ENCODE measurements at regions not wholly inside any gene's neighbourhood (a gene's known extent, or its start where the extent isn't known, plus 50 kb on each side); places are given as distances from the start of the nearest gene placed in this dataset.

DNA sequence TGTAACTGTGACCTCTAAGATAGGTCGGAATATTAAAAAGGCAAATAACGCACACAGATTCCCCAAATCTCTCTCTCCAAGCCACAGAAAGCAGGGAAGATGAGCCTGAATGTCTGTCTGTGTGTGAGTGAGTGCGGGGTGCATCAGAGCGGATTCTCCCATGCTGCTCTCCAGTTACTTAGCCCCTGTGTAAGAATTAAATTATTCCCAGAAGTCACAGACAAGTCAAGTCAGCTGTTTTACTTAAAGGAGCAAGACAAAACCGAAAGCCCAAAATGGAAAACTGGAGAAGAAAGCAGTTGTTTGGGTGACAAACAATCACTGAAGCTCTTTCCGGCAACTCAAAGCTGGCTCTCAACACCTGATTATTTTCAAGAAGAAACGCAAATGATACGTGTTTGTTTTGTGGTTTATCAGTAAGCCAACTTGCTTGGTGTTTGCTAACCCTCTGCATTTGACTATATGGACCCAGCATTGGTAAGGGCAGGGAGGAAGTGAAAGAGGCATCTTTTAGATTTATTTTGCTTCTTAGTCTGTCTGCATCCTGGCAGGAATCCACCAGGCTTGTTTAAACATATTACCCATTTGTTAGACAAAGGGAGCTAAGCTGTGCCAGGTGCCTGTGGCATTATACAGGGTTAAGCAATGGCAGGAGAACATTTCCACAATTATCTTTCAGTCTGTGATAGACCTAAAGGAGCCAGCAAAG, 121.5 kb upstream of the CREB1 start:
- H3K27me3 Mint-ChIP-seq = no peaks in the 10 kb centered on the region

DNA sequence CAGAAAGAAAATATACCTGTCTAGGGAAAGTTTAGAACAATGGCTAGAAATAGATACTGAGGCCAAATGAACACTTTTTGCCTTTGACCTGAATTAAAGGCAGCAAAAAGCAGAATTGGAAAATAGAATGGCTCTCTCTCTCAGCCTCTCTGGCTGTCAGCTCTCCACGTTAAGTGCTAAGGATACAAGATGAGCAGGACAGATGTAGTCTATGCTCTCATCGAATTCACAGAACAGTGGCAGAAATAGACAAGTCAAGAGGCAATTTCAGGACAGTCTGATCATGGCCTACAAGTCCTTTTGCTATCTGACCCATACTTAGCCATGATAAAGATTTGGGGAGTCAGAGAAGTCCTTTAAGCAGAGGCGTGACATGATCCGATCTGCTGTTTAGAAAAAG, 120.2 kb upstream of the CREB1 start:
- Mint-ChIP-seq H3K4me1 (peaks cover 0 to 2% of the 10 kb centered on the region in 2 donors), H3K27ac (peak overlapping the region; percentile 34), H3K4me3 (no peak overlapping the region), H3K36me3 (peaks cover 0 to 4% of the 10 kb centered on the region in 2 donors), H3K9me3 (no peaks in the 10 kb centered on the region), H3K27me3 (no peaks in the 10 kb centered on the region)
- ATAC-seq (replicated peaks) (no peak), DNase-seq (no peak)

More for the DNA sequence above, 121.5 kb upstream of the CREB1 start:
- Mint-ChIP-seq H3K9me3 (no peaks in the 10 kb centered on the region), H3K36me3 (peaks cover 0 to 4% of the 10 kb centered on the region in 2 donors), H3K4me3 (no peak overlapping the region), H3K4me1 (peaks cover 0 to 2% of the 10 kb centered on the region in 2 donors), H3K27ac (no peak overlapping the region)
- DNase-seq (no peak), ATAC-seq (replicated peaks) (peak; percentile 68 to 78)

DNA sequence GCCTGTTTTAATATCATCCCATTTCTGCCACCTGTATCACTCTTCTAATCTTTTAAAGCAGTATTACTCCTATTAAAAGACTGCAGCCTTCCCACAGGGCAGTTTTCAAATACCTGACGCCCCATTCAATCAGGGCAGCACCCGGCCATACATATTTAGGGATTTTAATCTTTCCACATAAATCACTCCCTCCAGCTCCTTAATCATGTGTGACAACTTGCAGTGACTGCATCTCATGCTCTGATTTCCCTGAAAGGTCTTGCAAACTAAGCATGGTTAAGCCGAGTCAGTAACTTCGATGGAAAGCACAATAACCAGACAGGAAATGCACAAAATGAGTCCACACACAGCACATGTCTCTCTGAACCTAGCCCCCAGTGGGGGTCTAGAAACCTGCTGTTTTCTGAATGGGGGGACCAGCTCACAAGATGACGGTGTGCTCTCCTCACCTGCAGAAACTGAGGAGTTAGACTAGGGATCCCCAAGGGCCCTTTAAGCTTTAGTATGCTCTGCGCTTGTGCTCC, 116.9 kb upstream of the CREB1 start:
- peaks cover 0 to 1% of the 10 kb centered on the region in 2 donors for H3K9me3 Mint-ChIP-seq
- no peak for DNase-seq
- peaks cover 0 to 2% of the 10 kb centered on the region in 2 donors for H3K4me1 Mint-ChIP-seq
- no peaks in the 10 kb centered on the region for H3K36me3 Mint-ChIP-seq
- no peak overlapping the region for H3K27ac Mint-ChIP-seq
- H3K4me3 Mint-ChIP-seq = no peak overlapping the region
- no peaks in the 10 kb centered on the region for H3K27me3 Mint-ChIP-seq
- no peak for ATAC-seq (replicated peaks)

DNA sequence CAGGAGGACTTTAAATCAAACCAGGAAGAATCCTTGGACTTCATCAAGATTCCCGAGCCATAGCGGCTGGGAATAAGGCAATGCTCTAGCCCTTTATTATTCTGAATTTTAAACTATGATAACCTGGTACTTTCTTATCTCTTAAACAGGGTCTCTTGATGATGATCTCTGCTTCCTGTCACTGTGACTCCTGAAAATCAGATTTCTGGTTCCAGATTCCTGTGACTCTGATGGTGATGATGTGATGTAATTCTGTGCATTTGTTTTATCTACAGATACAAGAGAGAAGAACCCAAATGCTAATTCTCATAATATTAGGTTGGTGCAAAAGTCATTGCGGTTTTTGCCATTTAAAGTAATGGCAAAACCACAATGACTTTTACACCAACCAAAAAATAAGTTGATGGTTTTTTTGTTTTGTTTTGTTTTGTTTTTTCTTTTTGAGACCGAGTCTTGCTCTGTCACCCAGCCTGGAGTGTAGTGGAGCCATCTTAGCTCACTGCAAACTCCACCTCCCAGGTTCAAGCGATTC, 116.3 kb upstream of the CREB1 start:
- no peak for ATAC-seq (replicated peaks)
- Mint-ChIP-seq H3K9me3 (peaks cover 0 to 1% of the 10 kb centered on the region in 2 donors), H3K27ac (no peak overlapping the region), H3K4me3 (no peak overlapping the region), H3K36me3 (no peaks in the 10 kb centered on the region), H3K27me3 (no peaks in the 10 kb centered on the region), H3K4me1 (peaks cover 0 to 2% of the 10 kb centered on the region in 2 donors)
- DNase-seq = no peak

DNA sequence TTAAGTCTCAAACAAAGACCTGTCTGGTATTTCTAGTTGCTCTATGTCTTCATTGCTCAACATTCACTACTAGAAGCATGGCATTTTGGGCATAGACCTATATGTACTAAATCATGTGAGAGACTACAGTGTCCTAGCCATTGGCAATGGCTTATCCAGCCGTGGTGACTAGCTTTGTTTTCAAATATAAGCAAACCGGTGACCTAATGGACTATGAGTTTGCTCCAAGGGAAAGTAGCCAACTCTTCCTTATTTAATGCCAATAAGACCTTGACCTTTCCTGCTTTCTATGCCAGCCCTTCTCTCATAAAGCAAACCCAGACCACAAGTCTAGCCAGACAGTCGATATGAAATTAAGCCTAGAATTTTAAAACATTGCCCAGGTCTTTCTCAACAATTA, 113.7 kb upstream of the CREB1 start:
- ATAC-seq (replicated peaks) (no peak), DNase-seq (no peak)
- Mint-ChIP-seq H3K9me3 (peaks cover 0 to 1% of the 10 kb centered on the region in 2 donors), H3K4me3 (no peak overlapping the region), H3K4me1 (no peaks in the 10 kb centered on the region), H3K36me3 (peaks cover 0 to 2% of the 10 kb centered on the region in 2 donors), H3K27me3 (no peaks in the 10 kb centered on the region), H3K27ac (no peak overlapping the region)

DNA sequence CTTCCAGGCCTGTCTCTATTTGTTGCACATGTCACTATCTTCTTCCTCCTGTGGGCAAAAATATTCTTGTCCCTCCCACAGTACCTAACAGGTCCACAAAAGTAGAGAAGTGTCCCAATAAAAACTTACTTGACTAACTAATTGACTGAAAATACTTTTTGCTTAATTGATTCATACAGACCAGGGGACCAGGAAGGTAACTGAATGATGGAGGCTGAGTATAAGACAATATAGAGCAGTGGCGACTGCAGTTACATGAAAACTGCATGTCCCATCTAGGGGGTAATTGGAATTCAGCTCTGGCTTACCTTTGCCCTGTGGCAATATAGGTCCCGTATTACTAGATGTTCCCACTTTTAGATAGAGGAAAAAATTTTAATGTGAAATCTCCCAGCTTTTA, 112.9 kb upstream of the CREB1 start:
- ATAC-seq (replicated peaks) (no peak), DNase-seq (no peak)
- no peaks in the 10 kb centered on the region for H3K4me1 Mint-ChIP-seq
- no peak overlapping the region for H3K4me3 Mint-ChIP-seq
- H3K9me3 Mint-ChIP-seq = peaks cover 0 to 1% of the 10 kb centered on the region in 2 donors
- peaks cover 0 to 3% of the 10 kb centered on the region in 2 donors for H3K27me3 Mint-ChIP-seq
- peaks cover 2 to 3% of the 10 kb centered on the region in 2 donors for H3K36me3 Mint-ChIP-seq
- H3K27ac Mint-ChIP-seq = no peak overlapping the region

DNA sequence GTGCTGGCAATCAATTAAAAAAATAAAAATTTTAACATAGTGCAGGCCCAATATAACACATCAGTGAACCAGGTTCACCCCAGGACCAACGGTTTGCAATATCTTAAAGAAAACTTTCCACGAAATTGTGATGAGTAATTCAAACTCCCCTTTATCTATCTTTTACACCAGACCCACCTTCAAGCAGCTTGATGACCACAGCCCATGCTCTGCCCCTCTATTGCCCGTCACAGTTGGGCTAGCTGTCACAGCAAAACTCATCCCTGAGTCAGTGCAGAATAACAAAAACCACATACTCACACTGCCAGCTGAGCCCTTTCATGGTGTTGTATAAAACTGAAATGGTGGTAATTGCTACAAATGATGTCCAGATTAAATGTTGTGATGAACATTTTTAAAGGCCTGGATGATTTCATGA, 112.5 kb upstream of the CREB1 start:
- no peak overlapping the region for H3K4me3 Mint-ChIP-seq
- no peaks in the 10 kb centered on the region for H3K4me1 Mint-ChIP-seq
- H3K27ac Mint-ChIP-seq = no peak overlapping the region
- peaks cover 2 to 5% of the 10 kb centered on the region in 2 donors for H3K36me3 Mint-ChIP-seq
- H3K27me3 Mint-ChIP-seq = peaks cover 0 to 4% of the 10 kb centered on the region in 2 donors
- DNase-seq (no peak), ATAC-seq (replicated peaks) (no peak)
- H3K9me3 Mint-ChIP-seq = peaks cover 0 to 1% of the 10 kb centered on the region in 2 donors

DNA sequence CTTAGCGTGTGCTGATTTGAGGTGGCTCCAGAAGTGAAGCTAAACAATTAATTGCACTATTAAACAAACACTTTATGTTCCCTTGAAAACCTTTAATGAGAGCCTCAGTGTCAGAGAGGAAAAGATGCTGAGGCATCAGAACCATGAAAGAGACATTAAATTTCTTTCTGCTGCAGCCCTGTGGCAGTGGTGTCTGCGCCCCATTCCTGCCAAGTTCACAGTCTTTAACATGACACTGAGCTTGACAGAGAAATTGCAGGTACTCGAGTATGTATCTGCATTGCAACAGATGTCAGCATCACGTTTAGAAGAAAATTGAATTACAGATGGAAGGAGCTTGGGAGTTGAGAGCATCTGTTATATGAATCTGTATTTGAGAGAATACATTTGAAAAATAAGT, 111.3 kb upstream of the CREB1 start:
- no peak for DNase-seq
- no peak overlapping the region for H3K27ac Mint-ChIP-seq
- H3K9me3 Mint-ChIP-seq = peaks cover 4% of the 10 kb centered on the region in 2 donors
- H3K4me3 Mint-ChIP-seq = no peak overlapping the region
- peaks cover 0 to 4% of the 10 kb centered on the region in 2 donors for H3K27me3 Mint-ChIP-seq
- peaks cover 2 to 10% of the 10 kb centered on the region in 2 donors for H3K36me3 Mint-ChIP-seq
- H3K4me1 Mint-ChIP-seq = peaks cover 3 to 6% of the 10 kb centered on the region in 2 donors
- no peak for ATAC-seq (replicated peaks)

DNA sequence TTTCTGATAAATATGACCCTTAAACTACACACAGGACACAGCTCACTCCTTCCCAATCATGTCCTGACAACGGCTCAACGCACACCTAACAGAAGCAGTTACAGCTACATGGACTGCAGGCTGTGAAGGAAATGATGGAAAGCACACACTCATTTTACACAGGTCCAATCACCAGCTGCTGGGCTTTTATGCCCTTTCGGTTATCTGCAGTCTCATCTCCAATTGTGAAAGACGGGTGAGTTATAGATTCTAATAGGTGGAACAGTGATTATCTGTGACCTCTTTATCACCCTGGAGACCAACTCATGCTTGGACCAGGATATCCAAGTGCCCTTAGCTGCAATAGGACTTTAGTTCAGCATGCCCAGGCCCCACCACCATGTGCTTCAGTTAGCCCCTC, 110.4 kb upstream of the CREB1 start:
- ATAC-seq (replicated peaks) = no peak
- H3K9me3 Mint-ChIP-seq = peaks cover 4 to 6% of the 10 kb centered on the region in 2 donors
- peaks cover 0 to 4% of the 10 kb centered on the region in 2 donors for H3K27me3 Mint-ChIP-seq
- H3K4me3 Mint-ChIP-seq = no peak overlapping the region
- DNase-seq = no peak
- no peak overlapping the region for H3K27ac Mint-ChIP-seq
- H3K36me3 Mint-ChIP-seq = peaks cover 4 to 15% of the 10 kb centered on the region in 2 donors
- peaks cover 8 to 15% of the 10 kb centered on the region in 2 donors for H3K4me1 Mint-ChIP-seq

DNA sequence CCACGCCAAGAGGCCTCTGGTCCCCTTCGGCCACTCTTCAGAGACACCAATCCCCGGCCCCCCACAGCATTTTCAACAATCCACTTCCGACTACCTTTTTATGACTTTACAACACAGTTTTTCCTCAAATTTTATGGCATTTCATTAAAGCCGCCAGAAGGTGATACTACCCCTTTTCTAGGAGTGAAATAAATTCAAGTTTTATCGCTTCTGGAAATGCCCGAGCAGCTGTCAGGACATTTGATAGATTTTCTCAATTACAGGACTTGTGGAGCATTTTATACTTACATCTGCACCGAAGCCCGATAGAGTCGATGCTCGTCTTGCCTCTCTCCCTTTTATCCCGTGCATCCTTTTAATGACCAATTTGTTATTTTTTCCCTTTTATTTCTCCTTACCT, 108.1 kb upstream of the CREB1 start:
- H3K9me3 Mint-ChIP-seq = peaks cover 6 to 8% of the 10 kb centered on the region in 2 donors
- H3K36me3 Mint-ChIP-seq = peaks cover 4 to 15% of the 10 kb centered on the region in 2 donors
- peaks cover 0 to 4% of the 10 kb centered on the region in 2 donors for H3K27me3 Mint-ChIP-seq
- H3K4me3 Mint-ChIP-seq = no peak overlapping the region
- H3K27ac Mint-ChIP-seq = no peak overlapping the region
- peaks cover 10 to 19% of the 10 kb centered on the region in 2 donors for H3K4me1 Mint-ChIP-seq
- ATAC-seq (replicated peaks) (no peak), DNase-seq (no peak)

DNA sequence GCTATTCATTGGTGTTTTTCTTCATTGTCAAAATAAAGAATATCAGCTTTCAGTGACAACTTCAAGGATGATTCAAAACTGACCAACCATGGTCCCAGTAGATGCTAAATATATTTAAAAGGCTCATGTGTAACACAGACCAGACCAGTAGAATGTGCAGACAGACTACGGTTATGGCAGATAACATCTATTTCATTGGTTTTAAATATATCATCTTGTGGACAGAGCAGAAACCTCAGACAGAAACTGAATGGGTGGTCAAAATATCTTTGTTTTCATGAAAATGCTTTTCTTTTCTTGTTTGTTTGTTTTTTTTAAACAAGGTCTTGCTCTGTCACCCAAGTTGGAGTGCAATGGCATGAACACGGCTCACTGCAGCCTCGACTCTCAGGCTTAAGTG, 107.4 kb upstream of the CREB1 start:
- ATAC-seq (replicated peaks) (no peak), DNase-seq (no peak)
- Mint-ChIP-seq H3K36me3 (peaks cover 4 to 15% of the 10 kb centered on the region in 2 donors), H3K4me3 (no peak overlapping the region), H3K9me3 (peaks cover 6 to 8% of the 10 kb centered on the region in 2 donors), H3K27ac (no peak overlapping the region), H3K27me3 (peaks cover 0 to 4% of the 10 kb centered on the region in 2 donors), H3K4me1 (peaks cover 10 to 19% of the 10 kb centered on the region in 2 donors)

DNA sequence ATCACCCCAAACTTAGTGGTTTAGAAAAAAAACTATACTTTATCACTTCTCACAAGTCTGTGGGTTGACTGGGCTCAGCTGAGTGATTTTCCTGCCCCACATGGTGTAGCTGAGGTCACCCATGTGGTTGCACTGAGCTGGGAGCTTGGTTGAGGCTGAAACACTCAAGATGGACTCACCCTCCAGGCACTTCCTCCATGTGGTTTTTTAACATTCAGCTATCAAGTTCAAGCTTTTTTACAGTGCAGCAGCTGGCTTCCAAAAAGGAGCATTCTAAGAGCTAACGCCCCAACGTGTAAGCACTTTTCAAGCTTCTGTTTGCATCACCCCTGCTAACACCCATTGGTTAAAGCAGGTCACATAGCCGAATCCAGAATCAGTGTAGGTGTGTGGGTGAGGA, 105.9 kb upstream of the CREB1 start:
- peaks cover 6 to 8% of the 10 kb centered on the region in 2 donors for H3K9me3 Mint-ChIP-seq
- H3K4me1 Mint-ChIP-seq = peaks cover 10 to 19% of the 10 kb centered on the region in 2 donors
- ATAC-seq (replicated peaks) = peak; percentile 100
- peaks cover 2 to 15% of the 10 kb centered on the region in 2 donors for H3K36me3 Mint-ChIP-seq
- H3K27me3 Mint-ChIP-seq = peaks cover 0 to 4% of the 10 kb centered on the region in 2 donors
- peak overlapping the region in 1 of 2 donors; percentile 14 for H3K4me3 Mint-ChIP-seq
- H3K27ac Mint-ChIP-seq = peak overlapping the region; percentile 38
- peak; percentile 70 for DNase-seq

DNA sequence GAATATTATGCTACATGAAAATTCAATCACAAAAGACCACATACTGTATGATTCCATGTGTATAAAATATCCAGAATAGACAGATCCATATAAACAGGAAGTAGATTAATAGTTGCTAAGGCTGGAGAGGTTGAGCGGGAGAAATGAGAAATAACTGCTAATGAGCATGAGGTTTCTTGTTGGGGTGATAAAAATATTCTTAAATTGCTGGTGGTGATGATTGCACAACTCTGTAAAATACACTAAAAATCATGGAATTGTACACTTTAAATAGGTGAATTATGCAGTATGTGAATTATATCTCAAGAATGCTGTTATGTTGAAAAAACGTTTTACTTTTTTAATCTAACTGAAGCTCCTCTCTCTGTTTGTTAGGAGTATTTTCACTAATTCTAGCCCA, 101.8 kb upstream of the CREB1 start:
- Mint-ChIP-seq H3K36me3 (peaks cover 2 to 9% of the 10 kb centered on the region in 2 donors), H3K27ac (no peak overlapping the region), H3K9me3 (peaks cover 6 to 8% of the 10 kb centered on the region in 2 donors), H3K27me3 (no peaks in the 10 kb centered on the region), H3K4me3 (no peak overlapping the region), H3K4me1 (peaks cover 10 to 18% of the 10 kb centered on the region in 2 donors)
- no peak for ATAC-seq (replicated peaks)
- DNase-seq = no peak

DNA sequence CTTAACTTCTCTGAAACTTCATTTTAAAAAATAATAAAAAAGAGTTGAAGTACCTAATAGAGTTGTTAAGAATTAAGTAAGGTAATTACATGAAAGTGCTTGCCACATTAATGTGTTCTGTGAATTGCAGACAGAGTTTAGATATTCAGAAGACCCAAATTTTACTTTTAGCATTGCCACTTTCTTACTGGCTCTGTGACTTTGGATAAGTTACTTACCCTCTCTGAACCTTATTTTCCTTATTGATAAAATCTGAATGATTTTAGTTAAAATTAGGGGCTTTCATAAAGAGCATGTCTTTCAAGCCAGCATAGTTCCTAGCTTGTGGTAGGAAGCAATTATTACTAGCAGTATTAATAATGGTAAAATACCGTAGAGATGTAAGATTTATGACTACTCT, 101.2 kb upstream of the CREB1 start:
- Mint-ChIP-seq H3K27ac (no peak overlapping the region), H3K9me3 (peaks cover 3 to 4% of the 10 kb centered on the region in 2 donors), H3K36me3 (peaks cover 2 to 5% of the 10 kb centered on the region in 2 donors), H3K4me3 (no peak overlapping the region), H3K4me1 (peaks cover 7 to 12% of the 10 kb centered on the region in 2 donors), H3K27me3 (no peaks in the 10 kb centered on the region)
- ATAC-seq (replicated peaks) (no peak), DNase-seq (no peak)

DNA sequence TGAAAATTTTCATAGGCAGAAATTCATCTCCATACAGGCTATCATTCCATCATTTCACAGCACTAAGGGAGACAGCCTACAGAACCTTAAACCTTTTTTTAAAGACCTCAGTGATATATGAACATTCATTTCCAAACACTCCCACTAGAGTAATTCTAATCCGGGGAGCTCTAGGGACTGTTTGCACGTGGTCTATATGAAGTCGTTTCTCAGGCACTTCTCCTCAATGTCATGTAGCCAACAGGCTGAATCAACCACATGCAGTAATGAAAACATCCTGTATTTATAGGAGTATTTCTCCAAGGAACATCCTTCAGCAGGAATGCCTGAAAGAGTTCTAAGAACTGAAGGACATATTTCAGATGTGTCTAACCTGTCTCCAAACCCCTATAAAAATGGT, 97.3 kb upstream of the CREB1 start:
- no peak overlapping the region for H3K27ac Mint-ChIP-seq
- no peaks in the 10 kb centered on the region for H3K4me1 Mint-ChIP-seq
- no peak for ATAC-seq (replicated peaks)
- no peak for DNase-seq
- H3K36me3 Mint-ChIP-seq = no peaks in the 10 kb centered on the region
- H3K27me3 Mint-ChIP-seq = no peaks in the 10 kb centered on the region
- no peaks in the 10 kb centered on the region for H3K9me3 Mint-ChIP-seq
- no peak overlapping the region for H3K4me3 Mint-ChIP-seq
